ENCODE measurements at regions not wholly inside any gene's neighbourhood (a gene's known extent, or its start where the extent isn't known, plus 50 kb on each side); places are given as distances from the start of the nearest gene placed in this dataset.

GRCh38 chr4:112036886-112037285 is 108.4 kb upstream of the FAM241A start:
- TF ChIP-seq CTCF (IDR thresholded peaks at IDR 0.05) (no peak), POLR2A (IDR thresholded peaks at IDR 0.05) (no peak), EP300 (IDR thresholded peaks at IDR 0.05) (no peak)
